ENCODE measurements at regions not wholly inside any gene's neighbourhood (a gene's known extent, or its start where the extent isn't known, plus 50 kb on each side); places are given as distances from the start of the nearest gene placed in this dataset.

GRCh38 chr3:72436863-72437592, 411.2 kb downstream of the SHQ1 start:
- no peak for DNase-seq (ENCODE audit: low read depth in 3 of 3)

- no peak for DNase-seq (ENCODE audit: low read depth in 3 of 3)
These were observed 413.9 kb downstream of the SHQ1 start for GRCh38 chr3:72434296-72434695.

- DNase-seq (ENCODE audit: low read depth in 3 of 3): no peak
These were observed 416.0 kb downstream of the SHQ1 start for GRCh38 chr3:72432246-72432645.

- no peak for DNase-seq (ENCODE audit: low read depth in 3 of 3)
These were observed 418.5 kb downstream of the SHQ1 start for GRCh38 chr3:72429589-72430353.

- DNase-seq (ENCODE audit: low read depth in 3 of 3): no peak
These were observed 419.4 kb downstream of the SHQ1 start for GRCh38 chr3:72428803-72429202.

- DNase-seq (ENCODE audit: low read depth in 3 of 3): no peak
These were observed 420.6 kb downstream of the SHQ1 start for GRCh38 chr3:72427624-72428023.

- no peak for DNase-seq (ENCODE audit: low read depth in 3 of 3)
These were observed 421.4 kb downstream of the SHQ1 start for GRCh38 chr3:72426618-72427397.

- no peak for DNase-seq (ENCODE audit: low read depth in 3 of 3)
These were observed 424.6 kb downstream of the SHQ1 start for GRCh38 chr3:72423643-72424042.

- no peak for DNase-seq (ENCODE audit: low read depth in 3 of 3)
These were observed 426.5 kb downstream of the SHQ1 start for GRCh38 chr3:72421786-72422185.

- no peak for DNase-seq (ENCODE audit: low read depth in 3 of 3)
These were observed 427.1 kb downstream of the SHQ1 start for GRCh38 chr3:72421126-72421525.

- DNase-seq (ENCODE audit: low read depth in 3 of 3): no peak
These were observed 429.4 kb downstream of the SHQ1 start for GRCh38 chr3:72418856-72419255.

DNA sequence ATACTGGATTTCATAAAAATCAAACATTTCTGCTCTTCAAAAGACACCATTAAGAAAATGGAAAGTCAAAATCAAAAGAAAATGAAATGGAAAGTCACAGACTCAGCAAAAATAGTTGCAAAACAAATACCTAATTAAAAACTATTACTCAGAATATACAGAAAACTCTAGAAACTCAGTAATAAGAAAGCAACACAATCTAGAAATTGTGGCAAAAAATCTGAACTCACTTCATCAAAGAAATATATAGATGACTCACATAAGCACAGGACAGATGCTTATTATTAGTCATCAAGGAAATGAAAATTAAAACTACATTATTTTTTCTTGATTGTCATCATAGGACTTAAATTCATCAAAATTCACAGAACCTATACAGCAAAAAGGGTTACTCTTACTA, 430.0 kb downstream of the SHQ1 start:
- DNase-seq (ENCODE audit: low read depth in 3 of 3): no peak

- no peak for DNase-seq (ENCODE audit: low read depth in 3 of 3)
These were observed 433.7 kb downstream of the SHQ1 start for GRCh38 chr3:72414481-72415016.

DNA sequence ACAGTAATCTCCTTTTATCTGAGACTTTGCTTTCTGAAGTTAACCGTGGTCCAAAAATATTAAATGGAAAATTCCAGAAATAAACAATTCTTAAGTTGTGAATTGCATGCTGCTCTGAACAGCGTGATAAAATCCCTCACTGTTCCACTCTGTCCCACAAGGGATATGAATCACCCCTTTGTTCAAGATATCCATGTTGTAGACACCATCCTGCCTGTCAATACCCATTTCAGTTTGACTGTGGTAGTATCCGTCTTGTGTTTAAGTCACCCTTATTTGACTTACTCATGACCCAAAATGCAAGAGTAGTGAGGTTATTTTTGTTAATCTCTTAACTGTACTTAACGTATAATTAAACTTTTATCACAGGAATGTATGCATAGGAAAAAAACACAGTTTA, 435.0 kb downstream of the SHQ1 start:
- DNase-seq (ENCODE audit: low read depth in 3 of 3): no peak

GRCh38 chr3:72412340-72412956, 435.8 kb downstream of the SHQ1 start:
- no peak for DNase-seq (ENCODE audit: low read depth in 3 of 3)

- no peak for DNase-seq (ENCODE audit: low read depth in 3 of 3)
These were observed 436.4 kb downstream of the SHQ1 start for GRCh38 chr3:72411843-72412242.

- no peak for DNase-seq (ENCODE audit: low read depth in 3 of 3)
These were observed 437.1 kb downstream of the SHQ1 start for GRCh38 chr3:72411126-72411525.

DNA sequence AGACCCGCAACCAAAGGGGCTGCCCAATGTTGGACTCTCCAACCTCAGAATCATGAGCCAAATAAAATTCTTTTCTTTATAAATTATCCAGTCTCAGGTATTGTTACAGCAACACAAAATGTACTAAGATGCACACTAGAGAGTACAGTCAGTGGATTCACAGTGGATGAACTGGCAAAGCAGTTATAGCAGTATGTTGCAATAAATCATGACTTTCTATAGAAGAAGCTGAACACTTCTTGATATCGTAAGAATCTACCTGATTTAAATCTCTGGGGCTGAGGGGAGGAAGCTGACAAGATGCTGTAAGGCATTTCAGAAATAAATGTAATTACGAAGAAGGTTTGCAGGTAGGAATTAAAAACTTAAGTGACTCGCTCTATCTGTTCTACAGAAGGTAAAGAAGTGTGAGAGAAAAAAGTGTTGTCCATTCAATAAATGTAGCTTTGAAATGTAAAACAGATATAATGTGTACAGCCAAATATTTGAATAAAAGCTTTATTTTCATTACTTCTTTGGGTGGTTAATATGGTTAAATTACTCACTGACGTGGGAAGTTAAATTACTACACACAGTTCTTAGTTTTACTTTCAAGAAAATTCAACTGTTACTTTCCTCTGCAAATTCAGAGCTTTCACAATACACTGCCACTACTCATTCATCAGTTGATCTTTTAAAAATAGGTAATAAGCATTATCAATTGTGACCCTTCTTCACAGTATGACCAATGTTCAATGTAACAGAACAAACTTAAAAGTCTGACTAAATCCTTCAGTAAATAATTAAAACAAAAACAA, 439.1 kb downstream of the SHQ1 start:
- DNase-seq (ENCODE audit: low read depth in 3 of 3): no peak

DNA sequence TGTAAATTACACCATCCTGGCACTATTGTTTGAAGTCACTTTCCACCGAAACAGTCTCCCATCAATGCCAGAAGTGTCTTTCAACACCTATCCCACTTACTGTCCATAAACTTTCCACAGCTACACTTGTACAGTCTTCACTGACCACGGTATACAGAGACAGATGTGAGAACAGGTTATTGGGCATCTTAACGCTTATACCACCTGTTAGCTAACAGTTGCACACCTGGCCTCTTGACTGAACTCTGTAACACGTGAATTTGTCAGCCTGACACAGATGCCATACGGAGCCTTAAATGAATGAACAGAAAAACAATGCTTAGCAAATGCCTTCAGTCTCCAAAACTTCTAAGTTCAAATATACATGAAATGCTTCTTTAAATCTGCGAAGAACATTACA, 440.5 kb downstream of the SHQ1 start:
- no peak for DNase-seq (ENCODE audit: low read depth in 3 of 3)

DNA sequence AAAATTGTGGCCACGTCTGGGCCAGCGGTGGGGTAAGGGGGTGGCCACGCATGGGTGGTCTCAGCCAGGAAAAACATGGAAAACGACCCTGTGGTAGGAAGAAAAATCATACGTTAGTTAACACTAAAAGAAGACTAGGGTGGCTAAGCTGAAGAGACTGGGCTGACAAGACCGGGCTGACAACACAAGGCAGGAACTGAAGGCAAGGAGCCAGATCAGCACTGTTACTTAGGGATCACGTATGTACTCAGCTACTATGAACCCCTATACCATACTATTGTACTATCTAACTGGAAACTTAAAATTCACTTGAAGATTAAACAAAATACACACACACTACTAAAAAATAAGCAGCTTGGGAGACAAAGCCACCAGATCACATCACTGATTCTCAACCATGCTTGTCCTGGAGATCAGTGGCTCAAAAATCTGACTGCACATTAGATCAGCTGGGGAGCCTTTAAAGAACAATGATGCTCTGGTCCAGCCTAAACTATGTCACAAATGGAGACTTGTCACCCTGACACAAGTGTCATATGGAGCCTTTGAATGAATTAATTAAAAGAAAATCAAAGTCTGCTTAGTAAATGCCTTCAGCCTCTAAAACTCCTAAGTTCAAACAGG, 442.2 kb downstream of the SHQ1 start:
- no peak for DNase-seq (ENCODE audit: low read depth in 3 of 3)
